ENCODE measurements at regions not wholly inside any gene's neighbourhood (a gene's known extent, or its start where the extent isn't known, plus 50 kb on each side); places are given as distances from the start of the nearest gene placed in this dataset.

DNA sequence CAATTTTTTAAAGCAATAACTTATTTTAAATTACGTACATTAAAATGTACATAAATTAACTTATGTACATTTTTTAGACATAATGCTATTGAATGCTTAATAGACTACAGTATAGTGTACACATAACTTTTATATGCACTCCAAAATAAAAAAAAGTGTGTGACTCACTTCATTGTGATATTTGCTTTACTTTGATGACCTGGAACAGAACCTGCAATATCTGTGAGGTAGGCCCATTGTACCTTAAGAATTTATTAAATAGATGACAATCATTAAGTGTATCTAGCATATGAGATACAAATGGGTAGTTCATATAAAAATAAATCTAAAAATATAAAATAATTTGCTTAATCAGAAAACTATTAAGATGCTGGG lies 276.7 kb downstream of the NFKBIZ start:
- TF ChIP-seq POLR2A (IDR thresholded peaks at IDR 0.05; ENCODE audit: low read length), result no peak
- TF ChIP-seq GATA1 (IDR thresholded peaks at IDR 0.05; ENCODE audit: low read depth, low read length), result no peak

All from erythroblast (primary cell).